ENCODE measurements at regions not wholly inside any gene's neighbourhood (a gene's known extent, or its start where the extent isn't known, plus 50 kb on each side); places are given as distances from the start of the nearest gene placed in this dataset.

DNA sequence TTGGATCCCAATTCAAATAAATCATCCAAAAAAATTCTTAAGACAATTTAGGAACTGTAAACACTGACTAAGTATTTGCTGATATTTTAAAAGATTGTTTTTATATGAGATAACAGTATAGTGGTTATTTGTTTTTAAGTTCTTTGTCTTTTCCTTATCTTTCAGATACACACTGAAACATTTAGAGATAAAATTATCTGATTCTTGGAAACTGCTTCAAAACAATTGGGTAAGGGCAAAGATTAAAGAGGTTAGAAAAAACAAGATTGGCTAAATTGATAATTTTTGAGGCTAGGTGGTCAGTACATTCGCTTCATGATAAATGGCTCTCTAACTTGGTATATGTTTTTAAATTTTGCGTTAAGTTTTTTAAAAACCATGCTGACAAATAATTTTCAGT lies 117.3 kb downstream of the PSMG1 start:
- H3K4me1 Mint-ChIP-seq (ENCODE audit: low read depth in 2 of 2): no peaks in the 10 kb centered on the region

DNA sequence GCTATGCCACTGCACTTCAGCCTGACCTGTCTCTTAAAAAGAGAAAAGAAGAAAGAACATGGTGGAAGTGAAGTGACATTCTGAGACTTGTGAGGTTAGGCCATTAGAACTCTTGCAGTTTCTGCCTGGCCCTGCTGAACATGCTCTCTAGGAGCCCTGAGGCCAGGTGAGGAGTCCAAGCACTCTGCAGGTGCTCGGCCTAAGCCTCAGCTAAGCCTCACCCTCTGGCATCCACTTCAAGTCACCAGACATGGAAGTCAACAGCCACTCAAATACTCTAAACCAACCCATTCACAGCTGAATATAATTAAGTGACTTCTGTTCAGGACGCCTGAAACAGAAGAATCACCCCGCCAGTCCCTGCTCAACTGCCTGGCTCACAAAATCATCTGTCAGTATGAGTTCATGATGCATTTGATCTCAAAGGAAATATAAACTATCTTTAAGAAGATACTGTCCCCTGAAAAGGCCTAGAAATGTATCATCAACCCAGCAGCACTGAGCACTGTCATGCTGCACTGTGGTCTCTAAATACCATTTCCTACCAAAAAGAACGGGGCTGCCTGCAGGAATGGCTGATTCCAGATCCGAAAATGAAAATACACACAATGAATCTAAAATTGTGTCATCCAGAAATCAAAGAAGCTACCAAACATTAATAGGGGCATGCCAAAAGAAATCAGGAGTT lies 118.8 kb downstream of the PSMG1 start:
- ATAC-seq: no peak
- Mint-ChIP-seq H3K4me1 (ENCODE audit: low read depth in 2 of 2) (no peaks in the 10 kb centered on the region), H3K27ac (no peak overlapping the region), H3K27me3 (peaks cover 8 to 24% of the 10 kb centered on the region in 2 donors), H3K36me3 (no peaks in the 10 kb centered on the region), H3K4me3 (no peak overlapping the region), H3K9me3 (no peaks in the 10 kb centered on the region)
- no peak for DNase-seq (ENCODE audit: low spot score)

More for the DNA sequence above, 117.3 kb downstream of the PSMG1 start:
- Mint-ChIP-seq H3K4me3 (no peak overlapping the region), H3K9me3 (no peaks in the 10 kb centered on the region), H3K27ac (no peak overlapping the region), H3K36me3 (no peaks in the 10 kb centered on the region), H3K27me3 (peaks cover 8 to 20% of the 10 kb centered on the region in 2 donors)
- DNase-seq (ENCODE audit: low spot score) (no peak), ATAC-seq (no peak)

DNA sequence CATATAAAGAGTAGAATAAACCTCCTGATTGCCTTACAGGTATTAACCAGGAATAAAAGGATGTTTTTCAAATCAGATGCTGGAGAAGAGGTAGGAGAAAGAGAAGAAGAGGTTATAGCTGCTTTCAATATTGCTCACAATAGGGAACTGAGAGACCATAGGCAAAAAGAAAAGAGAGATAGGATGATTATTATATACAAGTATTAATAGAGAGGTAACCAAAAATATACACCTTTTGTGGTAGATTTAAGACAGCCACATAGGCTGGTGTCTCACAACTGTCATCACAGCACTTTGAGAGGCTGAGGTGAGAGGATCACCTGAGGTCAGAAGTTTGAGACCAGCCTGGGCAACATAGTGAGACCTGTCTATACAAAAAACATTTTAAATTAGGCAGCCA lies 119.7 kb downstream of the PSMG1 start:
- Mint-ChIP-seq H3K36me3 (no peaks in the 10 kb centered on the region), H3K9me3 (no peaks in the 10 kb centered on the region), H3K4me1 (ENCODE audit: low read depth in 2 of 2) (no peaks in the 10 kb centered on the region), H3K27ac (no peak overlapping the region), H3K27me3 (peaks cover 6 to 20% of the 10 kb centered on the region in 2 donors), H3K4me3 (no peak overlapping the region)
- no peak for ATAC-seq
- DNase-seq (ENCODE audit: low spot score): no peak

DNA sequence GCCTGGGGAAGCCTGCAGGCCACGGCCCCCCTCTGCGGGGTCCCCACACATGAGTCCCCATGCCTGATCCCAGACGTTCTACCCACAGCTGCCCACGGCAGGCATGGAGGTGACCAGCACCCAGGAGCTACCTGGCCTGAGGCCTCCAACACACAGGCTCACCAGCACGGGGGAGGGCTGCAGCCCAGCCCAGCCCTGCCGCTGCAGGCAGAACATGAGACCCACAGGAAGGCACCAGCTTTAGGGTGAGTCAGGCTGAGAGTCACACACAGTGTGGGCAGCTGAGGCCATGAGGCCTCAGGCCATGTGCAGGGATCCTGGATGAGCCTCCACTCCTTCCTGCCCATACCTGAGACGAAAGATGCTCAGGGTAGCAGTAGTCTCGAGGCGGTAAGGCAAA lies 121.1 kb downstream of the PSMG1 start:
- no peak for DNase-seq (ENCODE audit: low spot score)
- peaks cover 0 to 9% of the 10 kb centered on the region in 2 donors for H3K27me3 Mint-ChIP-seq
- no peak overlapping the region for H3K27ac Mint-ChIP-seq
- peak; percentile 19 to 33 for ATAC-seq
- no peaks in the 10 kb centered on the region for H3K4me1 Mint-ChIP-seq (ENCODE audit: low read depth in 2 of 2)
- H3K36me3 Mint-ChIP-seq: no peaks in the 10 kb centered on the region
- H3K4me3 Mint-ChIP-seq: no peak overlapping the region
- no peaks in the 10 kb centered on the region for H3K9me3 Mint-ChIP-seq

DNA sequence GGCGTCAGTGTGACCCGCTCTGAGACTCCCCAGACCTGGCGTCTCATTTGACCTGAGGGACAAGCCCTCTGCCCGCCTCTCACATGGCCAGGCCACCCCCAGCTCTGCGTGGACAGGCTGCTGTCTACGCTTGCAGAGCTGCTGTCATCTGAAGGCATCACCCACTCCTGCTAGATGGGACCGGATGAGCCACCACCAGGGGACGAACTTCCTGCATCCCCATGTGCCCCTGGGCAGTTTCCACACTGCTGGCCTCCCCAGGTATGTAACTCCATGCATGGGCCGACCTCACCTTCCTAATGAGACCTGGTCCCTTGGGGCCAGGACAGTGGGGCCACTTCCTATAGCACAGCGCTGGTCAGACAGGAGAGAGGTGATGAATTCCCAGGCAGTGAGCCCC lies 121.5 kb downstream of the PSMG1 start:
- no peaks in the 10 kb centered on the region for H3K9me3 Mint-ChIP-seq
- peaks cover 1 to 10% of the 10 kb centered on the region in 2 donors for H3K27me3 Mint-ChIP-seq

DNA sequence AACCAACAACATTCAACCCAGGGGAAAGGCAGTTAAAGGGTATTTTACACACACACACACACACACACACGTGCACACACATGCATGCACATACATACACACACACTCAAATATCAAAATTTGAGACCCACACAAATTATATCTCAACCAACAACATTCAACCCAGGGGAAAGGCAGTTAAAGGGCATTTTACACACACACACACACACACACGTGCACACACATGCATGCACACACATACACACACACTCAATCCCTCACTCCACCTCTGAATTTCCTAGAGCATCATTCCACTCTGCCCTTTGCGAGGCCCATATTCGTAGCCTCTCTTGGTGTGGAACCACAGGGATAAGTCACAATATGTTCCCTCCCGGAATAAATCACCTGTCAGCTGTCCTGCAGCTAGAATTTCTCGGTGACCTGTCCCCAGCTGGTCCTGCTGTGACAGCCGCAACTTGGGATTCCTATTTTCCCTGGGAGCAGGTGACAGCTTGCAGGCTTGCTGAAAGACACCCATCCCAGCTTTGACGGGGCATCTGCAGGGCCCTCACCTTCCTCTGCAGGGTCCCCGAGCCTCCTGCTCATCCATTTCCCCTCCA lies 122.7 kb downstream of the PSMG1 start:
- no peaks in the 10 kb centered on the region for H3K9me3 Mint-ChIP-seq

More for the DNA sequence above, 121.5 kb downstream of the PSMG1 start:
- Mint-ChIP-seq H3K27ac (no peak overlapping the region), H3K4me1 (ENCODE audit: low read depth in 2 of 2) (no peaks in the 10 kb centered on the region), H3K36me3 (no peaks in the 10 kb centered on the region), H3K4me3 (no peak overlapping the region)
- ATAC-seq (no peak), DNase-seq (ENCODE audit: low spot score) (no peak)

DNA sequence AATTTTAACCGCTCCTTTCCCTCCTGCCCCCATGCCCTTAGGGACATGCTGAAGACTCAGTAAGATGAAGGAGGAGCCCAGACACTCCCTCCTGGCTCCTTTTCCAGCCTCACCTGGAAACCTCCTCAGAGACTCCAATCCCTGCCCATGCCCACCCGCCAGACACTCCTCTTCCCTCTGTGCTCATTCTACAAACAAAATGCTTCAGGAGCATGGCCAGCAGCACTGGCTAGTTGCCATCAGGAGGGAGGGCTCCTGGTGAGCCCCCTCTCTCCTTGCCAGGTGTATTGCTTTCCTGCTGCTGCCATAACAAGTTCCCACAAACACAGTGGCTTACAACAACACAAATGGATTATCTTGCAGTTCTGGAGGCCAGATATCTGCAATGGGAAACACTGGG lies 126.1 kb downstream of the PSMG1 start:
- no peak for ATAC-seq
- no peak for DNase-seq (ENCODE audit: low spot score)
- Mint-ChIP-seq H3K4me3 (no peak overlapping the region), H3K4me1 (ENCODE audit: low read depth in 2 of 2) (no peaks in the 10 kb centered on the region), H3K36me3 (no peaks in the 10 kb centered on the region), H3K27me3 (peaks cover 13 to 18% of the 10 kb centered on the region in 2 donors), H3K9me3 (no peaks in the 10 kb centered on the region), H3K27ac (no peak overlapping the region)

More for the DNA sequence above, 122.7 kb downstream of the PSMG1 start:
- Mint-ChIP-seq H3K4me1 (ENCODE audit: low read depth in 2 of 2) (no peaks in the 10 kb centered on the region), H3K36me3 (no peaks in the 10 kb centered on the region), H3K27ac (no peak overlapping the region), H3K4me3 (no peak overlapping the region), H3K27me3 (peaks cover 12 to 13% of the 10 kb centered on the region in 2 donors)
- ATAC-seq (no peak), DNase-seq (ENCODE audit: low spot score) (no peak)

DNA sequence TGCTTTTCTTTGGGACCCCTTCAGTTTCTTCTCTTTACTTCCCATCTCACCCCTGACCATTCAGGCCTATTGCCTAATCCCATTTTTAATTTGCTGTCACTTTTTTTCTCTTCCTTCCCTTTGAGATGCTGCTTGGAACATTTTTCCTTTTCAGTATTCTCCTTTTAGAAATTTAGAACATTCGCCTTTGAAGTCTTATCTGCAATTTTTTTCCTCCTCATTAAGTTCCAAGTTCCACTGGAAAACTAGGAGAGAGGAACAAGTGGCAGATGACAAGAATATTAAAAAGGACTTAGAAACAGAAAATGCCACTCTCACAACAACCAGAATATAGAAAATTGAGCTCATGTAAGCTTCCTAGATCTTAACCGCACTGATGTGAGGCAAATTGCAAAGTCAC lies 126.6 kb downstream of the PSMG1 start:
- H3K27ac Mint-ChIP-seq: no peak overlapping the region
- peaks cover 13 to 18% of the 10 kb centered on the region in 2 donors for H3K27me3 Mint-ChIP-seq
- H3K9me3 Mint-ChIP-seq: no peaks in the 10 kb centered on the region
- no peak overlapping the region for H3K4me3 Mint-ChIP-seq
- no peaks in the 10 kb centered on the region for H3K4me1 Mint-ChIP-seq (ENCODE audit: low read depth in 2 of 2)
- no peak for DNase-seq (ENCODE audit: low spot score)
- no peak for ATAC-seq
- no peaks in the 10 kb centered on the region for H3K36me3 Mint-ChIP-seq

DNA sequence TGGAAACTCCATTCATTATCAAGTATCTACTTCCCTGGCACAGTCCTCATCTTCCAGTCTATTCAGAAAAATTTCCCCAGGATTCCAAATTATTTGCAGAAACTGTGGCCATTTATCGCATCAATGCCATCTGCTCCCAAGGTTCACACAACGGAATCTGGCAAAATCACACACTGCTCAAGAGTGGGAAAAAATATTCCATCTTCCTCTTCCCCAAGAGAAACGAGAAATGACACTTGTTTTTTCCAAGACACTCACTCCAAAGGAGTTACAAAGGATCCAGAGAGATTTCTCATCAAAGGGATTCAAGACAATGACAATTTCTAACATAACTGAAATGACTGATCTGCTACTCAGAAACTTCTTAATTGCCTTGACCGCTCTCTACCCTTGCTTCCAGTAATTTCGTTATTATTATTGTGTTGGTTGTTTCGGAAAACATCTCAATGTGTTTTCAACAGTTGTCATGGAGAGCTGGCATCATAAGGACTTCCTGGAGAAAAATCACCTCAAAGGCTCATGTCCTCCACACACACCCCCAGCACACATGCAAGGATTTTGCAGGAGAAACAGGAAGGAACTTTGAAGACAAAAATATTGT lies 128.0 kb downstream of the PSMG1 start:
- no peak overlapping the region for H3K27ac Mint-ChIP-seq
- H3K4me3 Mint-ChIP-seq: no peak overlapping the region
- no peaks in the 10 kb centered on the region for H3K4me1 Mint-ChIP-seq (ENCODE audit: low read depth in 2 of 2)
- DNase-seq (ENCODE audit: low spot score): no peak
- no peaks in the 10 kb centered on the region for H3K36me3 Mint-ChIP-seq
- ATAC-seq: no peak
- H3K9me3 Mint-ChIP-seq: no peaks in the 10 kb centered on the region
- peaks cover 9 to 18% of the 10 kb centered on the region in 2 donors for H3K27me3 Mint-ChIP-seq

DNA sequence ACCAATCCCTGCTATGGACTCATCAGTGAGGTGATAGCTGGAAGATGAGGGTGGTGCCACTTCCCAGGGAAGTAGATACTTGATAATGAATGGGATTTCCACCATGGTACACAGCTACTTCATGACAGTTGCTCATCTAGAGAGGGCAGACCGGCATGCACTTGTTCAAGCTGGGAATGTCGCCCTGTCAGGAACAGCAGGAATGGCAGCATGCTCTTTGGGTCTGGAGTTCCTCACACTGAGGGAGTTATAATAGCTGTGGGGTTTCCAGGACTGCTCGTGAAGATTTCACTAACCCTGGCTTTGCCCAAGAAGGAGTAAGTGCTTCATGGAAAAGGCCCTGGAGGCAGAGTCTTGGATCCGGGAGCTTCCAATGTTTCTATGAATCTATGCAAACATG lies 129.2 kb downstream of the PSMG1 start:
- Mint-ChIP-seq H3K27me3 (peaks cover 9 to 18% of the 10 kb centered on the region in 2 donors), H3K4me3 (no peak overlapping the region), H3K4me1 (ENCODE audit: low read depth in 2 of 2) (no peaks in the 10 kb centered on the region), H3K9me3 (no peaks in the 10 kb centered on the region), H3K27ac (no peak overlapping the region), H3K36me3 (no peaks in the 10 kb centered on the region)
- ATAC-seq (no peak), DNase-seq (ENCODE audit: low spot score) (no peak)

DNA sequence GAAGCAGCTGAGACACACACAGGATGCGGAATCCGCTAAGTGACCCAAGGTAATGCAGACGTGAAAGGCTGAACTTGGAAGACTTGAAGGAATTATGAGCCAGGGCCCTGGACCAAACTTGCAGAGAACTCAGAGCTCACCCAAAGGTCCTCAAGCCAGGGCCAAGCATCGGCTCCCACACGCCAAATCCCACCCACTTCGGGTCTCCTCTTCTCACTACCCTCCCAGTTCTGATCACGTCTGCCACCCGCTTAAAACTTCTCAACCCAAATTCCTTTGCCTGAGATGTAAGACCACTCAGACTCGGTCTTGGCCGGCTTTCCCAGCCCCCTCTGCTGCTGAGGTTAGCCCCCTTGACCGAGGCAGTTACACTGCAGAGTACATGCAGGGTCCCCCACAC lies 130.1 kb downstream of the PSMG1 start:
- DNase-seq (ENCODE audit: low spot score): no peak
- ATAC-seq: no peak
- H3K27me3 Mint-ChIP-seq: peaks cover 9 to 18% of the 10 kb centered on the region in 2 donors
- H3K4me1 Mint-ChIP-seq (ENCODE audit: low read depth in 2 of 2): no peaks in the 10 kb centered on the region
- H3K4me3 Mint-ChIP-seq: no peak overlapping the region
- H3K27ac Mint-ChIP-seq: no peak overlapping the region
- H3K9me3 Mint-ChIP-seq: no peaks in the 10 kb centered on the region
- H3K36me3 Mint-ChIP-seq: no peaks in the 10 kb centered on the region

DNA sequence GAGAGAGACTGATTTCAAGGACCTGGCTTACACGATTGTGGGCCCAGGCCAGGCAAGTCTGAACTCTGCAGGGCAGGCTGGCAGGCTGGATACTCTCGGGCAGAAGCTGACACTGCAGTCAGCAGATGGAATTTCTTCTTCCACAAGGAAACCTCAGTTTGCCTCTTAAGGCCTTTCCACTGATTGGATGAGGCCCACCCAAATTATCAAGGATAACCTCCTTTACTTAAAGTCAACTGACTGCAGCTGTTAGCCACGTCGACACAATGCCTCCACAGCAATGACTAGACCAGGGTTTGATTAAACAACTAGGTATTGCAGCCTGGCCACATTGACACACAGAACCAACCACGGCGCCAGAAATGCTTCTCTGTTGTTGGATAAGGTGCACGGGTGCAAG lies 130.5 kb downstream of the PSMG1 start:
- Mint-ChIP-seq H3K4me3 (no peak overlapping the region), H3K4me1 (ENCODE audit: low read depth in 2 of 2) (no peaks in the 10 kb centered on the region), H3K27me3 (peaks cover 9 to 18% of the 10 kb centered on the region in 2 donors), H3K27ac (no peak overlapping the region), H3K9me3 (no peaks in the 10 kb centered on the region), H3K36me3 (no peaks in the 10 kb centered on the region)
- no peak for DNase-seq (ENCODE audit: low spot score)
- no peak for ATAC-seq

DNA sequence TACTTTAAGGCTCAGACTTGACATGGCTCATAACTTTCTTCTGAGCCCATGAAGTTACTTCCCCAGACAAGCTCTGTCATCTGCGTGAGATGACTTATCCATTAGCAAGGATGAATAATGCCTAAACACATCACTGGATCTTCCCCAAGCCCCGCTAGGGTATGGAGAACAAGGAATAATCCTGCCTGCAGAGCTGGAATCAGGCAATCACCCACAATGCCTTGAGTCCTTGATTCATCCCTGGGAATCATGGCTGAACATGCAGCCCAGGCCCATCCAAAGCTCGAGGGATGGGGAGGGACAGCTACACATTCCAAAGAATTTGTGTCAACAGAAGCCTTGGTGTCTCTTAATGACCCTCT lies 131.7 kb downstream of the PSMG1 start:
- Mint-ChIP-seq H3K4me3 (no peak overlapping the region), H3K27me3 (peaks cover 8 to 15% of the 10 kb centered on the region in 2 donors), H3K4me1 (ENCODE audit: low read depth in 2 of 2) (no peaks in the 10 kb centered on the region), H3K9me3 (no peaks in the 10 kb centered on the region), H3K36me3 (no peaks in the 10 kb centered on the region), H3K27ac (no peak overlapping the region)
- no peak for ATAC-seq
- no peak for DNase-seq (ENCODE audit: low spot score)

DNA sequence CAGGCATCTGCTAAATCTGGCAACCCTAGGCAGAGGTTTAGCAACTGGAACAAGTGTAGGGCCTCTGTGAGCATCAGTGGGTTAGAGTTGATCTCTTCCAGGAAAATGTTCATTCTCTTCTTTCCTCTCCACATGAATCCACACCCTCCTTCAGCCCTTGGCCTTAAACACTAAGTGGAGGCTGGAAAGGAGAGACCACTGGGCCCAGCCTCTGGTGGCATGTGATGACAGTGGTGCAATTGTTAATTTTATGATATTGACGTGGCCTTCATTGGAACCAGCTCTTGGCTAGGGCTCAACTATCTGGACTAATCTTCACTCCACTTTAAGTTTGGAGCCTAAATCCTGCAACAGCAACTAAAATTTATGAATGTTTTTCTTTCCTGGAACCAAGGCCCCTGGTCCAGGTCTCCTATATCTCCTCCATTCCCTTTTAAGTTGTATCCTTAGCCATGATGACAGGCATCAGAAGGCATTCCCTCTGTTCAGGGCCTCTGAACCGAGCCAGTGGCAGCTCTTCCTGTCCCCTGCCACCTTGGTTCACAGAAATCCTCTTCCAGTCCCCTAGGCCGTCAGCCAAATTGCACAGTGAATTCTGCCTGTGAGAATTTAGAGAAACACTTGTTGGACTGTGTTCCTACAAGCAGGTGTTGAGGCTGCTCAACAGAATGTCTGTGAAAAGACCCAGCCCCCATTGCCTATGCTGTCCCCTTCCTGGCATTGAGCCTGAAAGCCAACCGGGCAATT lies 132.2 kb downstream of the PSMG1 start:
- Mint-ChIP-seq H3K27ac (no peak overlapping the region), H3K4me1 (ENCODE audit: low read depth in 2 of 2) (no peaks in the 10 kb centered on the region), H3K4me3 (no peak overlapping the region), H3K27me3 (peaks cover 9 to 10% of the 10 kb centered on the region in 2 donors), H3K36me3 (no peaks in the 10 kb centered on the region), H3K9me3 (no peaks in the 10 kb centered on the region)
- DNase-seq (ENCODE audit: low spot score): no peak
- ATAC-seq: no peak

All from natural killer cell treated with Interleukin-12 subunit alpha and Interleukin-12 subunit beta and Interleukin-15 and Interleukin-18, amount 100 ng/mL, for 72 hours (primary cell).